ENCODE measurements at regions not wholly inside any gene's neighbourhood (a gene's known extent, or its start where the extent isn't known, plus 50 kb on each side); places are given as distances from the start of the nearest gene placed in this dataset.

GRCh38 chr3:86257955-86258641 is 732.9 kb downstream of the VGLL3 start:
- H3K4me3 ChIP-seq (ENCODE audit: low read depth, low read length, poor library complexity, severe bottlenecking) = no peak overlapping the region
- TF ChIP-seq, protein P1, sequence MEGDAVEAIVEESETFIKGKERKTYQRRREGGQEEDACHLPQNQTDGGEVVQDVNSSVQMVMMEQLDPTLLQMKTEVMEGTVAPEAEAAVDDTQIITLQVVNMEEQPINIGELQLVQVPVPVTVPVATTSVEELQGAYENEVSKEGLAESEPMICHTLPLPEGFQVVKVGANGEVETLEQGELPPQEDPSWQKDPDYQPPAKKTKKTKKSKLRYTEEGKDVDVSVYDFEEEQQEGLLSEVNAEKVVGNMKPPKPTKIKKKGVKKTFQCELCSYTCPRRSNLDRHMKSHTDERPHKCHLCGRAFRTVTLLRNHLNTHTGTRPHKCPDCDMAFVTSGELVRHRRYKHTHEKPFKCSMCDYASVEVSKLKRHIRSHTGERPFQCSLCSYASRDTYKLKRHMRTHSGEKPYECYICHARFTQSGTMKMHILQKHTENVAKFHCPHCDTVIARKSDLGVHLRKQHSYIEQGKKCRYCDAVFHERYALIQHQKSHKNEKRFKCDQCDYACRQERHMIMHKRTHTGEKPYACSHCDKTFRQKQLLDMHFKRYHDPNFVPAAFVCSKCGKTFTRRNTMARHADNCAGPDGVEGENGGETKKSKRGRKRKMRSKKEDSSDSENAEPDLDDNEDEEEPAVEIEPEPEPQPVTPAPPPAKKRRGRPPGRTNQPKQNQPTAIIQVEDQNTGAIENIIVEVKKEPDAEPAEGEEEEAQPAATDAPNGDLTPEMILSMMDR (conservative IDR thresholded peaks at IDR 0.05; ENCODE audit: low read depth, low read length) = no peak
- no peak for TF ChIP-seq EZH2 (IDR thresholded peaks at IDR 0.05; ENCODE audit: borderline replicate concordance, low read depth, low read length, poor library complexity, severe bottlenecking)
- H3K27me3 ChIP-seq (replicated peaks; ENCODE audit: insufficient read depth, low read depth, low read length, poor library complexity) = no peaks in the 10 kb centered on the region
- DNase-seq (ENCODE audit: low spot score) = no peak
- no TSS peak for BruUV-seq (replicated peaks)
- POLR2A ChIA-PET (ENCODE audit: low non-redundant PET) = no interaction called here
- no peaks in the 10 kb centered on the region for H3K9me3 ChIP-seq (ENCODE audit: low read depth, low read length, poor library complexity, severe bottlenecking)
- no peaks in the 10 kb centered on the region for H3K4me1 ChIP-seq (ENCODE audit: insufficient read depth, low read length, poor library complexity, severe bottlenecking)
- no peak overlapping the region for H3K27ac ChIP-seq (ENCODE audit: low read depth, low read length, poor library complexity, severe bottlenecking)
- intact Hi-C loops (cut with micrococcal nuclease; ENCODE audit: unreplicated experiment) = no loop called here
- H3K36me3 ChIP-seq (ENCODE audit: insufficient read depth, low read length, poor library complexity, severe bottlenecking) = no peaks in the 10 kb centered on the region
- CTCF ChIA-PET = no interaction called here

GRCh38 chr3:86254480-86254879 is 736.5 kb downstream of the VGLL3 start:
- Histone ChIP-seq H3K27ac (ENCODE audit: low read depth, low read length, poor library complexity, severe bottlenecking) (no peak overlapping the region), H3K36me3 (ENCODE audit: insufficient read depth, low read length, poor library complexity, severe bottlenecking) (no peaks in the 10 kb centered on the region), H3K4me1 (ENCODE audit: insufficient read depth, low read length, poor library complexity, severe bottlenecking) (no peaks in the 10 kb centered on the region), H3K9me3 (ENCODE audit: low read depth, low read length, poor library complexity, severe bottlenecking) (no peaks in the 10 kb centered on the region), H3K4me3 (ENCODE audit: low read depth, low read length, poor library complexity, severe bottlenecking) (no peak overlapping the region), H3K27me3 (replicated peaks; ENCODE audit: insufficient read depth, low read depth, low read length, poor library complexity) (no peaks in the 10 kb centered on the region)
- POLR2A ChIA-PET (ENCODE audit: low non-redundant PET) = no interaction called here
- CTCF ChIA-PET = no interaction called here
- TF ChIP-seq, protein P1 (conservative IDR thresholded peaks at IDR 0.05; ENCODE audit: low read depth, low read length) = no peak
- TF ChIP-seq EZH2 (IDR thresholded peaks at IDR 0.05; ENCODE audit: borderline replicate concordance, low read depth, low read length, poor library complexity, severe bottlenecking) = no peak
- no peak for DNase-seq (ENCODE audit: low spot score)
- no TSS peak for BruUV-seq (replicated peaks)
- intact Hi-C loops (cut with micrococcal nuclease; ENCODE audit: unreplicated experiment) = no loop called here

GRCh38 chr3:86251781-86252180 is 739.2 kb downstream of the VGLL3 start:
- Histone ChIP-seq H3K4me1 (ENCODE audit: insufficient read depth, low read length, poor library complexity, severe bottlenecking) (no peaks in the 10 kb centered on the region), H3K4me3 (ENCODE audit: low read depth, low read length, poor library complexity, severe bottlenecking) (no peak overlapping the region), H3K36me3 (ENCODE audit: insufficient read depth, low read length, poor library complexity, severe bottlenecking) (no peaks in the 10 kb centered on the region), H3K27me3 (replicated peaks; ENCODE audit: insufficient read depth, low read depth, low read length, poor library complexity) (no peaks in the 10 kb centered on the region), H3K27ac (ENCODE audit: low read depth, low read length, poor library complexity, severe bottlenecking) (no peak overlapping the region), H3K9me3 (ENCODE audit: low read depth, low read length, poor library complexity, severe bottlenecking) (no peaks in the 10 kb centered on the region)
- no peak for DNase-seq (ENCODE audit: low spot score)
- no TSS peak for BruUV-seq (replicated peaks)
- no peak for TF ChIP-seq EZH2 (IDR thresholded peaks at IDR 0.05; ENCODE audit: borderline replicate concordance, low read depth, low read length, poor library complexity, severe bottlenecking)
- TF ChIP-seq, protein P1 (conservative IDR thresholded peaks at IDR 0.05; ENCODE audit: low read depth, low read length) = no peak
- CTCF ChIA-PET = no interaction called here
- POLR2A ChIA-PET (ENCODE audit: low non-redundant PET) = no interaction called here
- intact Hi-C loops (cut with micrococcal nuclease; ENCODE audit: unreplicated experiment) = no loop called here
